Dermis blood vessel endothelial cell (primary cell): ENCODE measurements at regions not wholly inside any gene's neighbourhood (a gene's known extent, or its start where the extent isn't known, plus 50 kb on each side); places are given as distances from the start of the nearest gene placed in this dataset.
"Not testable (repeated sequence)": the region's sequence is repeated elsewhere in the genome, so short reads cannot be mapped to it uniquely, and the experiment has no call there.

Experiments used
- DNase-seq: peaks from one replicate; pipeline ENCODE4 v3.0.0; 2010

- DNase-seq, result no peak
These were observed 147.6 kb upstream of the BARHL2 start for GRCh38 chr1:90864681-90865080.

GRCh38 chr1:90862782-90863181, 145.7 kb upstream of the BARHL2 start:
- no peak for DNase-seq

DNA sequence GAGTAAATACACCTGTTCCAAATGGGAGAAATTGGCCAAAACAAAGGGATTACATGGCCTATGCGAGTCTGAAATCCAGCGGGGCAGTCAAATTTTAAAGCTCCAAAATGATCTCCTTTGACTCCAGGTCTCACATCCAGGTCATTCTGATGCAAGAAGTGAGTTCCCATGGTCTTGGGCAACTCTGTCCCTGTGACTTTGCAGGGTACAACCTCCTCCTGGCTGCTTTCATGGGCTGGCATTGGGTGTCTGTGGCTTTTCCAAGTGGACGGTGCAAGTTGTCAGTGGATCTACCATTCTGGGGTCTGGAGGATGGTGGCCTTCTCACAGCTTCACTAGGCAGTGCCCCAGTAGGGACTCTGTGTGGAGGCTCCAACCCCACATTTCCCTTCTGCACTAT, 144.3 kb upstream of the BARHL2 start:
- not testable (repeated sequence) for DNase-seq

DNA sequence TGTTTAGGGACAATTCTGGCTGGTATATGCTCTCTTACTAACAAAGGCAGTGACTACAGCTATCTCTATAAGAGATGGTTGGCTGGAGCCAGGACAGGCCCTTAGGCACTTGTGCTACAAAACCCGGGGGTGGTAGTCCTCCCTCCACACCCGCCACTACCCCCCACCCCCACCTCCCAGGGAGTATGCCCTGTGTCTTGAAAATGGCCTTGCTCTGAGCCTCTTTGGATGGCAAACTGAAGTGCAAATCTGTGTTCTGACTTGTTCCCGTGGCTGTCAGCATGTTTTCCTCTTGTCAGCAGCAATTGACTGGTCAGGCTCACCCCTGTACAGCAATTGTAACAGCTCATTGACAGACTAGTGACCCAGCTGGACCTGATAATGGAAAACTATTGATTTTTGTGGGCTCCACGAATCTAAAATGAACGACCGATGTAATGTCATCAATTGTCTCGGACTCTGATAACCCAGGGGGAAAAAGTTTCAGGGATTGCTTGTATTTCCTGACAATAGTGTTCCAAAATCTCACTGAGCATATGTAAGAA, 139.4 kb upstream of the BARHL2 start:
- no peak for DNase-seq

DNA sequence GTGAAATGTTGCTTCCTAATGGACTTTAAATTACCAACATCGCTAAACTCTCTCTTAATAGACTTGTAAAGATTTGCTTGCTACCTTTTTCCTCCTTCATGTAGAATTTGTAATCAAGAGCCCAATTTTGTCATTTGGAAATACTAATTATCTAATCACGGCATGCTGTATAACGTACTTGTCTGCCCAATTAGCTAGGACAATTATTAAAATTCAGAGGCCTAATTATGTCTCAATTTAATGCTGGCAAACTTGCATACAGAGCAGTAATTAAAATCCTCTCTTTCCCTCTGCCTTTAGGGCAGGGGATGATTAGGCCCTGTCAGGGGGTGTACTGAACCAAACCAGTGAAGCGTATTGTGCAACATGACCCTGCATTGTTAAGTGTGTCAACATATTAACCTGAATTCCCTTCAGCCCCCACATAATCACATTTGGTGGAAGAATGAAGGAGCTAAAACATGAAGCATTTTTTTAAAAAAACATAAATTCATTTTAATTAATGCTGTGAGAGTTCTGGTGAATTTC, 137.4 kb upstream of the BARHL2 start:
- DNase-seq, result no peak

DNA sequence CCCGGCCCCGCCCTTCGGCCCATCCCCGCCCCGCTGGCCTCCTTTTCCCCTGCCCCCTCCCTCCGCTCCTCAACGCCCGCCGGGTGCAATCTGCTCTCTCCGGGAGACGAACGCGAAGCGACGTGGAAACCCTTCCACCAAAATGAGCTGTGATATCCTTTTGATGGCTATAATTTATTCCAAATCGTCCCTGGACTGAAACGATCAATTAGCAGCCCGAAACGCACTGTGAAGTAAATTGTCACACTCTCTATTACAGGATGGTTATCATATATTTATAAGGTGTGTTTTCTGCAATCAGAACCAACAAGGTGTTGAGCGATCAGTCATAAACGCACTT, 134.6 kb upstream of the BARHL2 start:
- DNase-seq, result no peak

GRCh38 chr1:90850898-90851710, 134.0 kb upstream of the BARHL2 start:
- peak; percentile 74 for DNase-seq

DNA sequence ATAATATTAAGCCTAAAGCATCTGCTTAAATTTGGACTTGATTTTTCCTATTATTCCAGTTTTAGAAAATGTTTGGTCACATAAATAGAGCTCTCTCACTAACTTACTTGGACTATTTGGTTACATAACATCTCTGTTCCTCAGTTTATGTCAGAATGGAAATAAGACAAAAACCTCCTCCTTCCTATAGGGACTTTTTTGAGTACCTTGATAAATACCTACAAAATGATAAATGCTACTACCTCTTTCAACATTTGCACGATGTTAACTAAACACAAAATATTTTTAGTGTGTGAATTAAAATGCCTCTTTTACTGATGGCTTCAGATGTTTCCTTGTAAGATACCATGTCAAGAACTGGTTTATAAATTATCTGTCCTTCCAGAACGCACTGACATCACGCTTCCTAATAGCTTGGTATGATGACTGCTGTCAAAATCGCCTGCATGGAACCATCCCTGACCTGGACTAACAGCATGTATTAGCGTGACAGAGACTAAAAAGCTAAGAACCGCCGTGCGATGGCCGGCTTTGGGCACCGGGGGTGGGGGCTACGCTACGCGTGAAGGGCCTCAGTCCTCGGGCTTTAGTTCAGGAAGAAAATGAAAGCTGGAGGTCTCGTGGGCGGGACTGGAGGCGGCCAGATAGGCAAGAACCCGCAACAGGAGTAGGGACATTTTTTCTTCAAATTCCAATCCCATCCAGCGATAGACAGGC, 133.2 kb upstream of the BARHL2 start:
- peak; percentile 17 for DNase-seq

DNA sequence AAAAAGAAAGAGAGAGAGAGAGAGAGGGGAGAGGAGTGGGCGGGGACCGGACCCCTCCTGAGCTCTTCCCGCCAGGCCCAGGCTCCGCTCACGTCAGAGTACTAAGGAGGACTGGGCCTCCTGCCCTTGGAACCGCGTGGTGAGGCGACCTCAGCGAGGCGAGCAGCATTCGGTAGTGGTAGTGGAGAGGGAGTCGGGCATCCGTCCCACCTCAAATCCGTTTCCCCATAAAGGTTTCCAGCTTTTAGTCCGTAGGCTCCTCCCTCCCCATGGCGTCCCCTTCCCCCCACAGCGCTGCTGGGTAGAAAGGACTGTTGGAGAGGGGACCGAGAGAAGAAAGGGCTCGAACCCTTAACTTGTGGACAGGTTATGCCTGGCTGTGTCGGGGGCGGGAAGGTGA, 124.4 kb upstream of the BARHL2 start:
- no peak for DNase-seq

GRCh38 chr1:90840352-90840751, 123.2 kb upstream of the BARHL2 start:
- no peak for DNase-seq

DNA sequence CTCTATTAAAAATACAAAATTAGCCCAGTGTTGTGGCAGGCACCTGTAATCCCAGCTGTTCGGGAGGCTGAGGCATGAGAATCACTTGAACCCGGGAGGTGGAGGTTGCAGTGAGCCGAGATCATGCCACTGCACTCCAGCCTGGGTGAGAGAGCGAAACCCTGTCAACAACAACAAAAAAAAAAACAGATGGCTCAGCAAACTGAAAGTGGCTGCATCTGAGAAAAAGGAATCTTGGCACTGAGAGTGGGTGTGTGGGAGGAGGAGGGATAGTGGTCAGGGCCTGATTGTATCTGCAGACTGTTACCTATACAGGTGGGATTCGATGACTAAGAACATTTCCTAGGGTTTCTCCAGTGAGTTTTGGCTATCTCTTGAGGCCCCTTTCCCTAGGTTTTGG, 122.2 kb upstream of the BARHL2 start:
- DNase-seq, result no peak

DNA sequence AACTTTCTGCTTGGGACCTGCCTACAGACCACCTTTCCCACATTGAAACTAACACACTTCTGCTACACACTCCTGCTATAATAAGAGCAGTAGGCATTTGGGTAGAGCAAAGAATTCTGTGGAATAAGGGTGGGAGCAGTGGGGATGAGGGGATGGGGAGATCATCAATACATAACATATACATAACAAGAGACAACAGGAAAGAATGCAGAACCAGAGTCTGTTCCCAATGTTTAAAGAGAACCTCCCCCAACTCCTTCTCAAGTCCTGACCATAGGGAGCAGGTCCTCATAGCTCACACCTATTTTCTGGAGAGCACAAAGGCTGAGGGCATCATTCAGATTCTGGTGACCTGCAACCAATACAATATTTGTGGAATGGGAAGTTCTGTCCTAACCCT, 121.6 kb upstream of the BARHL2 start:
- DNase-seq, result no peak

DNA sequence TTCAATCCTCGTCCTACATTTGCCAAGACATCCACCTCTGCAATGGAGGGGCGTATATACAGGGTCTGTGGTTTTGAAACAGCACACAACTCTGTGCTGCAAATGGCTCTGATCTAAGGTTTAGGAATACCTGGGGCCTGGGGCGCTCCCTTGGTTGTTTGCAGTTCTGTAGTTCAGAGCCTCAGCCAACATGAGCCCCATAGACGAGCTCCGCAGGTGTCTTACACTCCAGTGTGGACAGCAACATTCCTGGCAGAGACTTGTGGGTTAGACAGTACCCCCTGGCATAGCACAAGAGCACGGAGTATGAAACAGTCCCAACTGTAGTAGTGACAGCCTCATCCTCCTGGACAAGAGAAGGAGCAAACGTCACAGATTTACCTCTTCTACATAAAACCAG, 120.3 kb upstream of the BARHL2 start:
- no peak for DNase-seq

DNA sequence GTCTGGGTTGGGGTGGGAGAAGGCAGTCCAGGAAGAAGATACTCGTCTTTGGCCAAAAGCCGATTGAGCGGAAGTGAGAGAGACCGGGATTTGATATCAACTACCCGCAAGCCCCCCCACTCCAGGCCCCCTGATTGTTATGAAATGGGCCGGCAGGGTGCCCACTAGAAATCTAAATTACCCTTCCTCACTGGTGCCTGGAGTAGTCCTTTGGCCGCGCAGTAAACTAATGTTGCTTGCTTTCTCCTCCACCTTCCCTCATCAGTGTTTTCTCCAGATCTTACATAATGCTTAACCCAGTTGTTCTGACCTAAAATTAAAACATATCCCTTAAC, 119.2 kb upstream of the BARHL2 start:
- DNase-seq, result no peak

- DNase-seq, result no peak
These were observed 118.7 kb upstream of the BARHL2 start for GRCh38 chr1:90835661-90836344.

DNA sequence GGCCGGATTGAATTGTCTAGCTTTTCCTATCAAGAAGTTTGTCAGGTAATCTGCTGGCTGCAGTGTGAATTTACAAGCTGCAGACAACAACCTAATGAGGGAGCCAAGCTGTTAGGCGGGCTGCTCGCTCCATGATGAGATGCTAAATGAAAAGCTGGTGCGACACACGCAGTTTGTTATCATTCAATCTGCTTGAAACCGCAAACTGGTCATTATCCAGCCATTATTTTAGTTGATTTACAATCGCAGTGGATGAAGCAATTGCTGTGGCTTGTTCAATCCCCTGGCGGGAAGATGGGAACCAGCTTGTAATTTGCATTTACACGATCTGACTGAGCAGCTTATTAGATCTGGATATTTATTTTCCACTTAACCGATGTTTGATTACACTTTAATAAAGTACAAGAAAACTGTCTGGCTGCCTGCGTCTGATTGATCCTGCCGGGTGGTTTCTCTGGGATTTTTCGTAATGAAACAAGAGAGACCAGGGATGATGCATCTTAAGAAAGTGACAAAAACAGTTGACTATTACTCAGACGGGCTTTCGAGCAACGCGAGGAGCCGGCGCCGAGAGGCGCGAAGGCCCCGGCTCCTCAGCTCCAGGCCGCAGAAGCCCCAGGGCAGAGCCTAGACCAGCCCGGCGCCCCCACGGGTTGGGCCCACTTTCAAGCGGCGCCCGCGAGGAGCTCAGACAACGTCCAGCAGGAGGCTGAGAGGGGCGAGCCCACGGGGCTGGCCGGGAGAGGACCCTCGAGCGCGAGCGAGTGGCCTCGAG, 118.0 kb upstream of the BARHL2 start:
- DNase-seq, result no peak

DNA sequence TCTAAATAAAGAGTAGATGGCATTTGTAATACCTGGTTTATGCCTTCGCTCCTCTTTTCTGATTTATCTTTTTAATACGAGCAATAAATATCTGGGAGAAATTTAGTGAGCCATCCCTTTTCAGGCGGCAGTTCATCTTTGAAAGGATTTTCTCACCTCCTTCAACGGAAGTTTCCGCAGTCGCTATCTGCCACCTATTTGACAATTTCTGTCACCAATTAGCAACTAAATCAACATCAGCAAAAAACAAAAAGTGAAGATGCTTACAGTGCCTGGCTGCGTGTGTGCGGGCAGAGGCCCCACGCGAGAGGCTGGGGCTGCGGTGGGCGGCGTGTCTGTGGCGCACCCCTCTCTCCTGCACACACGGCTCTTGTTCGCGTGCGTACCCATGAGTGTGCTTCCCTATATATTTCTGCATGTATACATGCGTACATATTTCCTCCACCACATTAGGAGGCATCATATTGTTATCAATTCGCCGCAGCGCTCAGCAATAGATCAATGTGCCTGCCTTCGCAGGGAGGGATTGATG, 117.3 kb upstream of the BARHL2 start:
- DNase-seq, result no peak

- no peak for DNase-seq
These were observed 116.5 kb upstream of the BARHL2 start for GRCh38 chr1:90833466-90834110.

DNA sequence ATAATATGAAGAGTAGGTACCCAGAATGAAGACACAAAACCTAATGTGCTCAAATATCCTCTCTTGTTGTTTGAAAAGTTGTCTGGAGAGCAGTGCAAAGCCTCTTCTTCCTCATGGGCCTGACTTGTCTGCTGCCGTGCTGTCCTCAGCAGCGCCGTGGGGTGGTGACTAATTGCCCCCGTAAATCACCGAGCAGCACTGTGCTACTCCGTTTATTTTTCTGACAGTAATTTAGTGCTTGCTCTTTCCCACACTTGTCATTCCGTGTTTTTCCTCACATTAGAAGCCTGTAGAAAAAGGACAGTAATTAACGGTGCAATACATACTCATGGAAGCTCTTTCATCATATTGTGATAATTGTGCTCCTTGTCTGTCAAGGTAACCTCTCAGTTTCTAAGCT, 114.8 kb upstream of the BARHL2 start:
- DNase-seq, result no peak

DNA sequence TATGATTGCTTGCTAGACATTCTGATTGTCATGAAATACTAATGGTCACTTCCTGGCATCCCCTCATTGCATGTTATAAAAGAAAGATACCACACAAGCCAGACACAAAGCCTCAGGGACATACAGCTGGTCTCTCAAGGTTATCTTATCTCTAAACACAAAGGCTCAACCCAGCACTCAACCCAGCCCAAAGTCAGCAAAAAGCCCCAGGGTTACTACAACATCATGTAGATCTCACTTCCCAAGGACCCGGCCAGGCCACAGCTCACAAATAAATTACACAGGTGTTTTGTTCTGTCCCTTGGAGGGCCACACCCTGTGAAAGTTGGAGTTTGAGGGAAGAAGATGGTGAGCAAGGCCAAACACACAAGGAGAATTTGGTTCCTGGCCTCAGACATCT, 109.7 kb upstream of the BARHL2 start:
- no peak for DNase-seq

DNA sequence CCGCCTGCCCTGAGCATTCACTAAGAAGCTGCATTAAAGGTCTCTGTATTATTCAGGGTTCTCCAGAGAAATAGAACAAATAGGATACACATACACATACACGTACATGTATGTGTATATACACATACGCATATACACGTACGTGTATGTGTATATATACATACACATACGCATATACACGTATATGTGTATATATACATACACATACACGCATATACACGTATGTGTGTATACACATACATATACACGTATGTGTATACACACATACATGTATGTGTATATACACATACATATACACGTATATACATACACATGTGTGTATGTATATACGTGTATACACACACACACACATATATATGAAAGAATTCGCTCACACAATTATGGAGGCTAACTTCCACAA, 108.9 kb upstream of the BARHL2 start:
- no peak for DNase-seq

DNA sequence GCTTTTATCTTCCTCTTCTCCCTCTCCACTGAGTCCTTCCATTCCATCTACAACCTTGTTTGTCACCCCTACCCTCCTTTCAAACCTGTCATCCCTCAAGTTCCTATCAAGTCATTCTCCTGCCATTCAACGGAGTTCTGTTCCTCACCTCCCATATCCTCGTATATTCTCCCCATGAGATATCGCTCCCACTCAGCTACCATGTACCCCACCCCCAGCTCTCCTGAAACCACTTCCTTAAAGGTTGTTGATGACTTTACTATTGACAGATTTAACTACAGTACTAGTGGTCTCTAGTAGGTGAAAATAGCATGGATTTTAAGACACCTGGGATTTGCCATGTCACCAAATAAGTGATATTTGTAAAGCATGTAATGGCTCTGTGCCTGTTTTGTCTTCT, 107.4 kb upstream of the BARHL2 start:
- DNase-seq, result no peak
